ENCODE measurements at regions not wholly inside any gene's neighbourhood (a gene's known extent, or its start where the extent isn't known, plus 50 kb on each side); places are given as distances from the start of the nearest gene placed in this dataset.
"Not testable (repeated sequence)": the region's sequence is repeated elsewhere in the genome, so short reads cannot be mapped to it uniquely, and the experiment has no call there.

DNA sequence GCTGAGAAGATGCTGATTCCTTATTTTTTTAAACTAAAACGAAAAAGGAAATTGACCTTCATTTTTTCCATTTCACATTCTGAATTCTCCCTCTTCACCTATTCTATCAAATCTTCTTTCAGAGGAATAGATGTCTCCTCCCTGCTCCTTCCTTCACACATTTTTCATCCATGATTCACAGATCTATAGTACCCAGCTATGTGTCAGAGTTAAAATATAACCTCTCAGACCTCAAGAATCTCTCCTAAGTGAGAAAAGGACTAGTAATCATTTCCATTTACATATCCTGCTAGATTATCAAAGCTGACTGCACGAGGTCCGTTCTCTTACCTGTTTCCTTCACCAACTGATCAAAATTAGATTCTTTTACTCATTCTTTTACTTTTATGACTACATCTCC, 1297.6 kb upstream of the ALCAM start:
- no peaks in the 10 kb centered on the region for H3K27me3 Mint-ChIP-seq (ENCODE audit: low read depth, poor library complexity)
- H3K36me3 Mint-ChIP-seq (ENCODE audit: low read depth) = no peaks in the 10 kb centered on the region
- H3K4me3 Mint-ChIP-seq = no peak overlapping the region
- TF ChIP-seq, protein P1, sequence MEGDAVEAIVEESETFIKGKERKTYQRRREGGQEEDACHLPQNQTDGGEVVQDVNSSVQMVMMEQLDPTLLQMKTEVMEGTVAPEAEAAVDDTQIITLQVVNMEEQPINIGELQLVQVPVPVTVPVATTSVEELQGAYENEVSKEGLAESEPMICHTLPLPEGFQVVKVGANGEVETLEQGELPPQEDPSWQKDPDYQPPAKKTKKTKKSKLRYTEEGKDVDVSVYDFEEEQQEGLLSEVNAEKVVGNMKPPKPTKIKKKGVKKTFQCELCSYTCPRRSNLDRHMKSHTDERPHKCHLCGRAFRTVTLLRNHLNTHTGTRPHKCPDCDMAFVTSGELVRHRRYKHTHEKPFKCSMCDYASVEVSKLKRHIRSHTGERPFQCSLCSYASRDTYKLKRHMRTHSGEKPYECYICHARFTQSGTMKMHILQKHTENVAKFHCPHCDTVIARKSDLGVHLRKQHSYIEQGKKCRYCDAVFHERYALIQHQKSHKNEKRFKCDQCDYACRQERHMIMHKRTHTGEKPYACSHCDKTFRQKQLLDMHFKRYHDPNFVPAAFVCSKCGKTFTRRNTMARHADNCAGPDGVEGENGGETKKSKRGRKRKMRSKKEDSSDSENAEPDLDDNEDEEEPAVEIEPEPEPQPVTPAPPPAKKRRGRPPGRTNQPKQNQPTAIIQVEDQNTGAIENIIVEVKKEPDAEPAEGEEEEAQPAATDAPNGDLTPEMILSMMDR (IDR thresholded peaks at IDR 0.05) = no peak
- H3K9me3 Mint-ChIP-seq = peaks cover 3% of the 10 kb centered on the region
- no peak overlapping the region for H3K27ac Mint-ChIP-seq
- DNase-seq = no peak
- H3K4me1 Mint-ChIP-seq = no peaks in the 10 kb centered on the region

DNA sequence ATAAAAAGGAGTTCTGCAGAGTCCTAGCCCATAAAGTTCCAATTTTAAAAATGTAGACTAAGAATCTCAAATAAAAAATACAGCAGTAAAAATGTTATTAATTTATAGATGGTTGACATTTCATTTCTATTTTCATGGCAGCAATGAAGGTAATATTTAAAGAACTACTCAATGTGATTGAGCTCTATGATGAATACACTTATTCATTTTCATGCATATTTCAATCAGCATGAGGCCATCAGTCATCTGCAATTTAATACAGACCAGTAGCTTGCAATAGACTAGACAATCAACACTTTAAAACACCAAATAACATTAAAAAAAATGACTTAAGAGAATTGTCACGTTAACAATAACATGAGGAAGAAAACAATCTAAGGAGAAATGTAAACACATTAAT, 1295.8 kb upstream of the ALCAM start:
- Mint-ChIP-seq H3K36me3 (ENCODE audit: low read depth) (no peaks in the 10 kb centered on the region), H3K9me3 (peaks cover 3% of the 10 kb centered on the region), H3K27ac (no peak overlapping the region), H3K4me3 (no peak overlapping the region), H3K4me1 (no peaks in the 10 kb centered on the region), H3K27me3 (ENCODE audit: low read depth, poor library complexity) (no peaks in the 10 kb centered on the region)
- DNase-seq = no peak
- TF ChIP-seq, protein P1 (IDR thresholded peaks at IDR 0.05) = no peak

DNA sequence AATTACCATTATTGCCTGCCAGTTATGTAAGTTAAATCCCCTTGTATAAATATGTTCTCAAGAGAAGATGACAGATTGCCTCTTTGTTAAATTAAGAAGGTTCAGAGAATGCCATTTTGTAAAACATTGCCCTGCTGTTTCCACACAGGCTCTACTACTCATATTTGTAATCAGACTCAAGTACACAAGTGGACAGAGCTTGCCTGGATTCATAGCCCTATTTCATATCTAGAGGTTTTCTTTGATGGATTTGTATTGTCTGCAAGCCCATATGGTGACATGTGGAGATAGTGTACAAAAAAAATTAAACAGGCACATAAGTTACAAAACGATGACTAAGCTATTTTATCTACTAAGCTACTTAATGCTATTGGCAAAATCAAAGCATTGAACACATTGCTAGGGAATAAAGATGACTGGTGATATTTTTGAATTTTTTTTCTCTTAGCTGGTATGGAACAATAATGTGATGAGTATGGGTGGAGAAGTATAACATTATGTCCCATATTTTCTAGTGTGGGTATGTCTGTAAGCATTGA, 1286.6 kb upstream of the ALCAM start:
- H3K4me3 Mint-ChIP-seq = no peak overlapping the region
- no peaks in the 10 kb centered on the region for H3K27me3 Mint-ChIP-seq (ENCODE audit: low read depth, poor library complexity)
- DNase-seq = no peak
- H3K27ac Mint-ChIP-seq = no peak overlapping the region
- H3K9me3 Mint-ChIP-seq = peaks cover 7% of the 10 kb centered on the region
- H3K4me1 Mint-ChIP-seq = no peaks in the 10 kb centered on the region
- no peaks in the 10 kb centered on the region for H3K36me3 Mint-ChIP-seq (ENCODE audit: low read depth)
- TF ChIP-seq, protein P1 (IDR thresholded peaks at IDR 0.05) = no peak

DNA sequence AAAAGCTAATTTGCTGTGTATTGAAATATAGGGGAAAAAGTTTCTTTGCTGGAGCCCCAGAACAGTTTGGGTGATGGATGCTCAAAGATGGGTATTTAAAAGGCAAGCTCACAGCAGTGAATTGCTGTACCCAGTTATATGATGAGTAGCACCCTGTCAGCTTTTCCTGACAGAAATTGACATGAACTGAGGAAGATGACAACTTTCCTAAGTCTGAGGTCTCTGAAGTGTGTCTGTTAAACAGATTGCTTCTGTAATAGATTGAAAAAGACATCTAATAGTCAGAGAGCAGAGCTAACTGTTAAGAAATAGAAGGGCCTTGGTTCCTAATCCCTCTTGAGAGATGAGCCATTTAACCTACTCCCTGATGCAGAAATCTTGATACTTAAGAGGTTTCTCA, 1278.0 kb upstream of the ALCAM start:
- Mint-ChIP-seq H3K27me3 (ENCODE audit: low read depth, poor library complexity) (peaks cover 3% of the 10 kb centered on the region), H3K27ac (no peak overlapping the region), H3K9me3 (peaks cover 17% of the 10 kb centered on the region), H3K4me1 (no peaks in the 10 kb centered on the region), H3K36me3 (ENCODE audit: low read depth) (no peaks in the 10 kb centered on the region), H3K4me3 (no peak overlapping the region)
- no peak for DNase-seq
- TF ChIP-seq, protein P1 (IDR thresholded peaks at IDR 0.05) = no peak

DNA sequence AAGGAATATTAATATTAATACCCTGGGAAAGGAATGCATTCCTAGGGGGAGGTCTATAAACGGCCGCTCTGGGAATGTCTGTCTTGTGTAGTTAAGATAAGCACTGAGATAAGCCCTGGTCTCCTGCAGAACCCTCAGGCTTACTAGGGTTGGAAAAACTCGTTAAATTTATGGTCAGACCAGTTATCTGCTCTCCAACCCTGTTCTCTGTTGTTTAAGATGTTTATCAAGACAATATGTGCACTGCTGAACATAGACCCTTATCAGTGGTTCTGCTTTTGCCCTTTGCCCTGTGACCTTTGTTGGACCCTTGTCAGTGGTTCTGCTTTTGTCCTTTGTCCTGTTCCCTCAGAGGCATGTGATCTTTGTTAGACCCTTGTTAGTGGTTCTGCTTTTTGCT, 1276.7 kb upstream of the ALCAM start:
- not testable (repeated sequence) for H3K27me3 Mint-ChIP-seq (ENCODE audit: low read depth, poor library complexity); H3K4me1 Mint-ChIP-seq; H3K36me3 Mint-ChIP-seq (ENCODE audit: low read depth); H3K27ac Mint-ChIP-seq; DNase-seq; H3K4me3 Mint-ChIP-seq
- peaks cover 12% of the 10 kb centered on the region for H3K9me3 Mint-ChIP-seq

DNA sequence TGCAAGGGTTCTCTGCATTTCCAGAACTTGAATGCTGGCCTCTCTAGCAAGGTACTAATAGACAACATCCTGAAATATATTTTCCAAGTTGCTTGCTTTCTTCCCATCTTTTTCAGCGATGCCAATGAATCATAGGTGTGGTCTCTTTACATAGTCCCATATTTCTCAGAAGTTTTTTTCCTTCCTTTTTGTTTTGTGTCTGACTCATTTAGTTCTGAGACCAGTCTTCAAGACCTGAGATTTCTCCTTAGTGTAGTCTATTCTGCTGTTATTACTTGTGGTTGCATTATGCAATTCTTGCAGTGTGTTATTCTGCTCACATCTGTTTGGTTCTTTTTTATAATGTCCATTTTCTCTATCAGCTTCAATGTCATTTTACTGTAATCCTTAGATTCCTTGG, 1265.0 kb upstream of the ALCAM start:
- H3K9me3 Mint-ChIP-seq = no peaks in the 10 kb centered on the region
- DNase-seq = no peak
- no peak overlapping the region for H3K27ac Mint-ChIP-seq
- H3K4me3 Mint-ChIP-seq = no peak overlapping the region
- TF ChIP-seq, protein P1 (IDR thresholded peaks at IDR 0.05) = no peak
- H3K4me1 Mint-ChIP-seq = no peaks in the 10 kb centered on the region
- H3K36me3 Mint-ChIP-seq (ENCODE audit: low read depth) = no peaks in the 10 kb centered on the region
- peaks cover 2% of the 10 kb centered on the region for H3K27me3 Mint-ChIP-seq (ENCODE audit: low read depth, poor library complexity)
